GM18861 (cell line): ENCODE measurements at regions not wholly inside any gene's neighbourhood (a gene's known extent, or its start where the extent isn't known, plus 50 kb on each side); places are given as distances from the start of the nearest gene placed in this dataset.

Experiments
- ATAC-seq: cut with Tn5 transposase; IDR thresholded peaks from one replicate; pipeline ENCODE4 v1.9.1; 2021; ENCODE audit not compliant: unreplicated experiment

DNA sequence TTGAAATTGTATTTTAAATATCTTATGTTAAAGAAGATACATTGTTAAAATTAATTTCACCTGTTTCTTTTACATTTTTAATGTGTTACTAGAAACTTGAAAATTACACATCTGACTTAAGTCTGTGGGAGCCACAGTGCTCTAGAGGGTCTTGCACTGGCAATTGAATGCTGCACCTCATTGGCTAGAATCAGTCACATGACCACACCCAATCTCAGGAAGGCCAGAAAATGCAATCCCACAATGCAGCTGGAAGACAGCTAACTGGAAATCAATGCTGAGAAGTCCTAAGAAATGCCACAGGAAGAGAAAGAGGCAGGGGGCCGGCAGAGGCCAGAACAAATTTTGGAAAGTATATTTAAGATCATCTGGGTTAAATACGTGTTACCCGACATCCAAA lies 189.2 kb upstream of the POU3F3 start:
- ATAC-seq, result no peak

GRCh38 chr2:104668631-104669030 lies 185.3 kb upstream of the POU3F3 start:
- ATAC-seq, result no peak

DNA sequence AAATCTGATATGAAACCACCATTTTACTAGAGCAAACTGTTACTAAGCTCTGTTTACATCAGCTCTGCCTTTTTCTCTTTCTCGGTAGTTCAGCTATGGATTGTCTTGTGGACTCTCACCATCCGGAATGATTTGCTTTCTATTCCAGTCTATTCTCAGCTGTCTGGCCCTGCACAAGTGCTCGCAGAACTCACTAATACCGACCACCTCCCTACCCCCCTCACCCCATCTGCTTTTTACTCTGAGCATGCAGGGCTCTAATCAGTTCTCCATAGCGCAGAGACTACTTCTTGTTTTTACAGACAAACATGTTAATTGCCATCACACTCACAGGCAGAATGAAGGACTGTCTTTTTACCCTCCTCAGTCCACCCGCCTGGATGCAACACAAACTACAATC lies 180.7 kb upstream of the POU3F3 start:
- no peak for ATAC-seq

GRCh38 chr2:104678181-104678580 lies 175.7 kb upstream of the POU3F3 start:
- ATAC-seq, result no peak

DNA sequence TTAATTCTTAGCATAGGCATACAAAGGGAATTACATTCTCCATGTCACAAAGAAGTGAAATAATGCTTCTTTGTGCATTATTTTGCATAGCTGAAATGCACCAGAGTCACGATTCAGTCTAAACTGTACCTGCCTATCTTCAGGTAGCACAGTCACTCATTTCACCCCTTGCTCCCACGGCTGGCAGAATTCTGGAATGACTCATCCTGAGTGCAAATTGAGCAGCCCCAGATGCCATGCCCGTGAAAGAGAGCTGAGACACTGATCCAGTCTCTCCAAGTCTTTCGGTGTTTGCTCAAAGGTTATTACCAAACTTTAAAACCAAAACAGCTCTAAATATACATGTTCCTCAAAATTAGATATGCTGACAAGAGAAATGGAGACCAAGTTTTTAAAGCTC lies 168.3 kb upstream of the POU3F3 start:
- no peak for ATAC-seq

DNA sequence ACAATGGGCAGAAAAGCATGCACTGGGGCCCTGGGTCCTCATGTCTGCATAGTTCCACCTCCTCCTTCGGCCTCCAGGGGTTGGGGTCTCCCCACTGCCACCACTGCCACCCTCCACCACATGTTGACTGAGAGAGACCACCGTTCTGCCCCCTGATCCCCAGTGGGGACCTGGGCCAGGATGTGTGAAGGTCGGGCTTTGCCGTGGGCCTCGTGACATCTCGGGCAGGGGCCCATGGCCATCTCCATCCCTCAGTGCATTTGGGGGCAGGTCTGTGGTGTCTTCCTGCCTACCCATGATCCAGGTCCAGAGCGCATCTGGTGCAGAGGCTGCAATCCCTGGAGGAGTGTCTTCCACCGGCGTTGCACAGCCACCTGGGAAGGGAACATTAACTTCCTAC lies 166.8 kb upstream of the POU3F3 start:
- ATAC-seq, result no peak

GRCh38 chr2:104690255-104690984 lies 163.5 kb upstream of the POU3F3 start:
- no peak for ATAC-seq

DNA sequence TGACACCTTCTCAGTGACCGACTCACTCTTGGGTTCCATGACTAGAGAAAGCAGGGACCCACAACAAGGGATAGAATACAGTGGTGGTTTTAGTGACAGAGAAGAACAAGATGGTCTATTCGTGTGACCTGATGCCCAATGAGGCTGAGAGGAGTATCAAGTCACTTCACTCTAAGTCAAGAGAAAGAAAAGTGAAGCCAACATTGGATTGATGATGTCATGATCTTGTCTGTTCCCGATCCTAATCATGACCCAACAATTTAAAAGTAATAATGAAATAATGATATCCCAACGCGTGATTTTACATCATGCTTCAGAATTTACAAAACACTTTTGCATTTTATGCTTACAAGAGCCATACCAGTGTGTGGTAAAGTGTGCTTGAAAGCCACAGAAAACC lies 155.6 kb upstream of the POU3F3 start:
- ATAC-seq, result no peak

DNA sequence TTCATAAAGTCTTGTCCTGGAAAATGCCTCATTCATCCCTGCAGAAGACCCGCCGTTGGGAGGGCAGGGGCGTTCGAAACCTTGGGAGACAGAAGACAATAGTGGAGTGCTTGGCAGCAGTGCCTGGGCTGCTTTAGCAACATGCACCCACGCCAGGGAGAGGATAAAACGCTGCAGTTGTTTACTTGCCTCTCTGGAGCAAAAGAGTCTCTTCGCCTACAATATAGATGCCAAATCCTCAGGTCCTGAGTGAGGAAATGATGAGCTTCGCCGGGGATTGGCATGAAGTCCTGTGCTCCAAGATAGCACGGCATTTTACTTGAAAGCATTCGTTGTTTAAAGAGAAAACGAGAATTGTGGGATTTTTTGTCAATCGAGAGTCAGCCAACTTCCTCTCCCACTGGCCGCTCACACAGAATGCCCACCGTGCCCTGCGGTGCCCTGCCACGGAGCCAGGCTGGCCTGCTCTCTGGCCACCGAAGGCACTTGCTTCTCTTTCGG lies 152.5 kb upstream of the POU3F3 start:
- ATAC-seq, result no peak

- ATAC-seq, result no peak
Measured at GRCh38 chr2:104702031-104702850, 151.7 kb upstream of the POU3F3 start.

GRCh38 chr2:104703669-104704068 lies 150.2 kb upstream of the POU3F3 start:
- ATAC-seq, result no peak

- ATAC-seq, result no peak
Measured at GRCh38 chr2:104704496-104705245, 149.2 kb upstream of the POU3F3 start.

DNA sequence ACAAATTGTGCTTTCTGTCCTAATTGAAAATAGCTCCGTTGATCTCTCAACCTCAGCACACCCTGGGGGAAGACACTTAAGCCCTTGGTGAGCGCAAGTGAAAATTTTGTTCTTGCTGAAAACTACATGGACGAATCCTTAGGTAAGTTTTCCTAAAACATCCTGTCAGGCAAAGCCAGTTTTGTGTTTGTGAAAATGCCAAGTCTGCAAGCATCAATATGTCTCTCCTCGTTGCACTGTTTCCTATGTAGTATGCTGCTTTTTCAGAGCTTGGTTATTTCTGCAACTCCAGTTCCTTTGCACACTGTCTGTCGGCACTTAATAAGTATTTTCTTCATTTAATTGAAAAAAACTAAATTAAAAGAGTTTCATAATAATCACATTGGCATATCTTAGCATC lies 146.9 kb upstream of the POU3F3 start:
- ATAC-seq, result no peak

DNA sequence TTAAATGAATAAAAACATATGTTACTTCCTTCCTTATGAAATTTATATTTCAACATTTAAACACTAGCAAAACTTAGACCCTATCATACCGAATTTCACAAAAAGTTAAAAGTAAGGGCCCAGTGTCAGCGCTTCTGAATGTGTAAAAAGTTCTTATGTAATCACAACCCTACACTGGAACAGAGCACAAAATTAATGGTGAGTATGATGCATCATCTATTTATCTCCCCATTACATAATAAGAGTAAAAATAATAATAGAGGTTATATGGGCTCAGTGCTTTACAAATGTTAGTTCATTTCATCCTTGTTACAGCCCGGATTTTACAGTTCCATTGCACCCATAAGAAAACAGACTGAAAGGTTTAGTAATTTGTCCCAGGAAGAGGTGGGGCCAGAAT lies 144.9 kb upstream of the POU3F3 start:
- no peak for ATAC-seq

GRCh38 chr2:104716061-104716460 lies 137.9 kb upstream of the POU3F3 start:
- no peak for ATAC-seq

DNA sequence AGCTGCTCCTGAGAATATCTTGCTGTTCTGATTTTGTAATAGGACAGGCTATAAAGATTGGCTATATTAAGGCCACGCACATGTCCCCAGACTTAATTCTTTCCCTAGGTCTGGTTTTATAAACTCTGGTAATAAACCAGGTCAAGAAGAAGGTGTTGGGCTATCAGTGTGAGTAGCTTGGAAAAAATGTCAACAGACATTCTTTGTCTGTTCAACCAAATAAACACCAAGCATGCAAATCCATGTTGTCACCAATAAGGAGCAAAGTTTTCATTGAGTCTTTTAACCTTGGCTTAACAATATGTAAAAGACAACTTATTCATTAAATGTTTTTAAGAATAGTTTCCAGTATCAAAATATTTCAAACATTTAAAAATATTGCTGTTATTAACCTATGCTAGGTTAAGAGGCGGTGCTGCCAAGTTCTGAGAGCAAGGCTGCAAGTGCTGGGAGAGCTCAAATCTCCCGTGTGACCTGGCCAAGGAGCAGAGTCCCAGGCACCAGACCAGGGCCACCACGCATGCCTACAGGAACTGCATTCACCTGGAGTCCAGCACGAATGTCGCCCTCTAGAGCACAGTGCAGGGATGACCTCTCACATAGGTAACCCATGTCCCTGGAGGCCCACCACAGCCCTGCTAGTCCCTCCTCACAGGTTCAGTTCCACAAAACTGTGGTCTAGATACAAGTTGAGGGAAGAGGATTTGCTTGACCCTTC lies 120.5 kb upstream of the POU3F3 start:
- ATAC-seq, result peak; percentile 85

GRCh38 chr2:104734937-104735586 lies 118.9 kb upstream of the POU3F3 start:
- peak; percentile 40 for ATAC-seq

DNA sequence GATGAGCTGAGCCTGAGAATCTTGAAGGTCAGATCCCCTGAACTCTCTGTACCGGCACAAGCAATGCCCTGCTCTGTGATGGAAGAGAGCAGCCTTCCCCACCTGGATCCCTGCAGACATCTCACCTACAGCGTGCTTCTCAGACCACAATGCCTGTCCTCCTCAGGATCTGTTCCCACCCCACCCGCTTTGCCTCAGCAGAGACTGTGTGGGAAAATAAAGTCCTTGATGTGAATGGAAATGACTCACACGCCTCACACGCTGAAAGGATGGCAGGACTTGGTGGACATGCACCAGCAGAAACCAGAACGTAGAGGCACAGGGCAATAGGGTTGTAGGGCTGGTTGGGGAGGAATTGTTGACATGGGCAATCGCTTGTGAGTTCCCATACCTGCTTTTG lies 117.9 kb upstream of the POU3F3 start:
- no peak for ATAC-seq

DNA sequence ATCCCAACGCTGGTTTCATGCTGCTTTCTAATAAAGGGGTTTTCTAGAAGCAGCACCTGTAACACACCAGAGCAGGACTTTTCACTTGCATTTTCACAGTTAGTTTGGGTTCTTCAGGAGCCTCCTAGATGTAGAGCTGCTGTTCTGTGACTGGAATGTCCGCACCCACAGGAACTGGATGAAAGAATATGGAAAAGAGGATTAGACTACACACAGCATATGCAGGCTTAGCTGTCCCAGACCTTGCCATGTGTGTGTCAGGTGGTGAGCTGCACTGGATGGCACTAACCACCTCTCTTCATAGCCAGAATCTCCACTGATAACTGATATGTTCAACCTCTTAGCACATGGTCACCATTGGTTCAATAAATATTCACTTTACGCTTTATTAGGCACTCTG lies 112.1 kb upstream of the POU3F3 start:
- no peak for ATAC-seq

DNA sequence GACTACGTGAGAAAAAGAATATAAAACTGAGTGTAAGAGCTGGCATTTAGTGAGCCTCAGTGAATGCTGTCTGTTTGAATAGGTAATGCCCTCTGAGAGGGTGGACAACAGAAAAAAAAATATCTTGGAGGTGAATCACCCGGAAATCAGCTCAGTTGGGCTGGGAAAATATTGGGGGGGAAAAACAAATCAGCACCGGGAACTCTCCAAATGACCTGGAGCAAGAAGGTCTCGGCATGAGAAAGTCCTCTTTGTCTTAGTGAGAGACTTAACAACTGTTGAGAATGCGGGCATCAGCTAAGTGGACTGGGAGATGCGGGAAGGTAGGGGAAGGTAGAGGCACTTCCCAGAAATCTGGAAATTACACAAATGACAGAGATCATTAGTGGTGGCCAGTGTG lies 109.4 kb upstream of the POU3F3 start:
- no peak for ATAC-seq
